ENCODE measurements at regions not wholly inside any gene's neighbourhood (a gene's known extent, or its start where the extent isn't known, plus 50 kb on each side); places are given as distances from the start of the nearest gene placed in this dataset.

- H3K4ac ChIP-seq (ENCODE audit: low read depth, low read length) = no peak overlapping the region
- no peak overlapping the region for H3K14ac ChIP-seq (replicated peaks; ENCODE audit: low read depth, low read length)
- POLR2A ChIA-PET (ENCODE audit: unreplicated experiment) = no interaction called here
- no peak for DNase-seq
- H3K4me3 ChIP-seq (ENCODE audit: insufficient read depth, low read depth, low read length) = no peak overlapping the region
- H4K5ac ChIP-seq (ENCODE audit: low read depth, low read length) = no peak overlapping the region
- H3K27ac ChIP-seq (ENCODE audit: insufficient read depth, low read length) = no peak overlapping the region
- H2AK5ac ChIP-seq (ENCODE audit: low read depth, low read length) = no peak overlapping the region
- ATAC-seq (ENCODE audit: low read depth) = no peak
- H3K79me1 ChIP-seq (ENCODE audit: low read depth in 1 of 2, low read length in 2 of 2) = no peaks in the 10 kb centered on the region
- intact Hi-C loops (cut with micrococcal nuclease) = no loop called here
- H2BK120ac ChIP-seq (ENCODE audit: low read depth, low read length) = no peak overlapping the region
- H3K36me3 ChIP-seq (ENCODE audit: control insufficient read depth, insufficient read depth, low read length) = no peaks in the 10 kb centered on the region
- no TSS peak for BruUV-seq (replicated peaks)
- H2AK9ac ChIP-seq (replicated peaks; ENCODE audit: low read depth, low read length, poor library complexity) = no peak overlapping the region
- H3K27me3 ChIP-seq (ENCODE audit: control insufficient read depth, insufficient read depth, low read length) = no peaks in the 10 kb centered on the region
- H2BK5ac ChIP-seq (ENCODE audit: low read depth, low read length, poor library complexity, severe bottlenecking) = no peak overlapping the region
- H3K23ac ChIP-seq (ENCODE audit: low read depth, low read length) = no peak overlapping the region
- no peak overlapping the region for H2BK20ac ChIP-seq (ENCODE audit: low read depth, low read length)
- H3K9me1 ChIP-seq (ENCODE audit: insufficient read depth, low read length) = no peaks in the 10 kb centered on the region
- no peaks in the 10 kb centered on the region for H3K4me1 ChIP-seq (ENCODE audit: control insufficient read depth, insufficient read depth, low read length)
- no peaks in the 10 kb centered on the region for H3K9me3 ChIP-seq (ENCODE audit: control insufficient read depth, insufficient read depth, low read length)
- no peak overlapping the region for H2AFZ ChIP-seq (replicated peaks; ENCODE audit: low read length, poor library complexity)
- no peak overlapping the region for H4K8ac ChIP-seq (ENCODE audit: low read depth in 2 of 2, low read length in 2 of 2)
- CTCF ChIA-PET = interaction anchor here (0.6 kb wide), 1 partner anchor 17 kb away, joined by 3 read pairs; no protein-coding TSS in a partner anchor
- H3K56ac ChIP-seq (ENCODE audit: extremely low read depth, insufficient read depth, low read length) = no peak overlapping the region
- H2BK15ac ChIP-seq (ENCODE audit: low read depth, low read length) = no peak overlapping the region
- in situ Hi-C loops (cut with MboI; ENCODE audit: low sequenced_read_pairs) = no loop called here
- H3K18ac ChIP-seq (ENCODE audit: low read depth, low read length) = no peak overlapping the region
- H4K91ac ChIP-seq (ENCODE audit: insufficient read depth, low read depth, low read length) = no peak overlapping the region
- H4K20me1 ChIP-seq (ENCODE audit: insufficient read depth, low read length) = no peaks in the 10 kb centered on the region
- H3K9ac ChIP-seq (ENCODE audit: low read depth, low read length) = no peak overlapping the region
- dilution Hi-C loops (cut with HindIII; ENCODE audit: low sequenced_read_pairs, unreplicated experiment) = no loop called here
- TF ChIP-seq CHD1 (IDR thresholded peaks at IDR 0.05; ENCODE audit: low read depth, low read length) = no peak
- TF ChIP-seq ELK1 (IDR thresholded peaks at IDR 0.05; ENCODE audit: borderline replicate concordance, low read depth, low read length) = no peak
- no peak for TF ChIP-seq RAD21 (IDR thresholded peaks at IDR 0.05; ENCODE audit: low read length)
- no peak for TF ChIP-seq CEBPB (IDR thresholded peaks at IDR 0.05; ENCODE audit: low read depth, low read length)
- TF ChIP-seq MAFK (IDR thresholded peaks at IDR 0.05; ENCODE audit: low read depth, low read length) = no peak
- TF ChIP-seq BHLHE40 (IDR thresholded peaks at IDR 0.05; ENCODE audit: low read depth, low read length) = no peak
- TF ChIP-seq USF2 (IDR thresholded peaks at IDR 0.05; ENCODE audit: low read depth, low read length) = no peak
- TF ChIP-seq FOS (IDR thresholded peaks at IDR 0.05; ENCODE audit: low read depth, low read length) = no peak
- no peak for TF ChIP-seq NFE2L2 (IDR thresholded peaks at IDR 0.05; ENCODE audit: low read depth, low read length)
- TF ChIP-seq POLR2A (IDR thresholded peaks at IDR 0.05; ENCODE audit: low read depth, low read length) = no peak
- no peak for TF ChIP-seq CTCF (conservative IDR thresholded peaks at IDR 0.05; ENCODE audit: low read depth, low read length)
- TF ChIP-seq RFX5 (IDR thresholded peaks at IDR 0.05; ENCODE audit: low read depth, low read length) = no peak
- no peak for TF ChIP-seq MXI1 (IDR thresholded peaks at IDR 0.05; ENCODE audit: borderline replicate concordance, low read depth, low read length)
- no peak for TF ChIP-seq SMC3 (IDR thresholded peaks at IDR 0.05; ENCODE audit: low read depth, low read length)
- no peak for TF ChIP-seq RCOR1 (IDR thresholded peaks at IDR 0.05; ENCODE audit: insufficient replicate concordance, low read length)
- no peak for TF ChIP-seq MAZ (IDR thresholded peaks at IDR 0.05; ENCODE audit: borderline replicate concordance, low read depth, low read length)
- no peak overlapping the region for H3K4me2 ChIP-seq (ENCODE audit: low read depth, low read length)
Observed at GRCh38 chr20:22703843-22704242, 119.5 kb upstream of the FOXA2 start.
